ENCODE measurements at regions not wholly inside any gene's neighbourhood (a gene's known extent, or its start where the extent isn't known, plus 50 kb on each side); places are given as distances from the start of the nearest gene placed in this dataset.

DNA sequence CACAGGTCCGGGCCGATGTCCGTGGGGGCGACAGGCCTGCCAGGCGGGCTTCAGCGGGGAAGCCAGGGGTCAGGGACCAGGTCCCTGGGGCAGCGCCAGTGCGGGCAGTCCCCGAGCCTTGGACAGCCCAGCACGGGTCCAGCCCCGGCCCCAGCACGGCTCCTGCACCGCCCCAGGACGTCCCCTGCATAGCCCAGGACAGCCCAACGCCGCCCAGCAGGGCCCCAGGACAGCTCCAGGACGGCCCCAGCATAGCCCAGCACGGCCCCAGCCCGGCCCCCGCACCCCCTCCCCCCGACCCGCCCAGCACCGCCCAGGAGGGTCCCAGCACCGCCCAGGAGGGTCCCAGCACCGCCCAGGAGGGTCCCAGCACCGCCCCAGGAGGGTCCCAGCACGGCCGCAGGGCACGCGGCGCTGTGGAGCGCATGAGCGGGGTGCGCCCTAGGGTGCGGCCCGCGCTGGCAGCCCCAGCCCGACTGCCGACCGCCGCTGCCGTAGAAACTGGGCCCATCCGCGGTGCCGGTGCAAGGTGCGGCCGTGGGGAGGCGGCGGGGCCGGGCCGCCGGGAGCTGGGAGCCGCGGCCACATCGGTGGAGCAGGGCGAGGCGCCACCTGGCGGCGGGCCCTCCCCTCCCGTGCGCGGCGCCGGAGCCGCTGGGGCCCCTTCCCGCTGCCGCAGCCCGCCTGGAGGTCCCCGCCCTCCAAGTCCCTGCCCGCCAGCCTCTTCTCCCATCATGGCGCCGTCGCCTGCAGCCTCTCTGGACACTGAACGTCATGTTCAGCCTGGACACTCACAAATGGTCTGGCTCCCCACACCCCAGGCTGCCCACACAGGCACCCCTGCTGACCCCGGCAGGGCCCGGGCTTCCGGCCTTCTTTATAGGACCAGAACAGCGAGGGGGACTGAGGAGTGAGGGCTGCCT, 106.8 kb upstream of the NKX1-1 start:
- peak; percentile 41 for DNase-seq
- Histone ChIP-seq H3F3A (ENCODE audit: low read length, unreplicated experiment) (no peaks in the 10 kb centered on the region), H3K27ac (ENCODE audit: low read length) (no peak overlapping the region), H3K4me2 (ENCODE audit: low read length) (peak overlapping the region; percentile 31; the same call in 1 of the 2 replicates), H2AFZ (ENCODE audit: low read length) (no peak overlapping the region), H3K9me2 (replicated peaks; ENCODE audit: low read length) (no peaks in the 10 kb centered on the region), H3K36me3 (ENCODE audit: low read depth, low read length) (no peaks in the 10 kb centered on the region), H3K9ac (ENCODE audit: low read length) (no peak overlapping the region), H3K79me2 (ENCODE audit: low read length) (no peaks in the 10 kb centered on the region), H3K9me3 (ENCODE audit: low read length) (no peaks in the 10 kb centered on the region), H3K27me3 (ENCODE audit: low read length) (peaks cover 15% of the 10 kb centered on the region), H3K4me3 (ENCODE audit: low read length) (no peak overlapping the region), H4K20me1 (ENCODE audit: low read length) (no peaks in the 10 kb centered on the region), H3K4me1 (ENCODE audit: insufficient read depth, low read length) (no peaks in the 10 kb centered on the region)
- ChIA-PET POLR2A (ENCODE audit: unreplicated experiment) (no interaction called here), CTCF (no interaction called here)
- no TSS peak for BruUV-seq (replicated peaks)
- intact Hi-C loops (cut with micrococcal nuclease): no loop called here
- ATAC-seq: peak; percentile 86
- TF ChIP-seq EZH2 (IDR thresholded peaks at IDR 0.05; ENCODE audit: low read length, unreplicated experiment): no peak
- TF ChIP-seq, protein P1, sequence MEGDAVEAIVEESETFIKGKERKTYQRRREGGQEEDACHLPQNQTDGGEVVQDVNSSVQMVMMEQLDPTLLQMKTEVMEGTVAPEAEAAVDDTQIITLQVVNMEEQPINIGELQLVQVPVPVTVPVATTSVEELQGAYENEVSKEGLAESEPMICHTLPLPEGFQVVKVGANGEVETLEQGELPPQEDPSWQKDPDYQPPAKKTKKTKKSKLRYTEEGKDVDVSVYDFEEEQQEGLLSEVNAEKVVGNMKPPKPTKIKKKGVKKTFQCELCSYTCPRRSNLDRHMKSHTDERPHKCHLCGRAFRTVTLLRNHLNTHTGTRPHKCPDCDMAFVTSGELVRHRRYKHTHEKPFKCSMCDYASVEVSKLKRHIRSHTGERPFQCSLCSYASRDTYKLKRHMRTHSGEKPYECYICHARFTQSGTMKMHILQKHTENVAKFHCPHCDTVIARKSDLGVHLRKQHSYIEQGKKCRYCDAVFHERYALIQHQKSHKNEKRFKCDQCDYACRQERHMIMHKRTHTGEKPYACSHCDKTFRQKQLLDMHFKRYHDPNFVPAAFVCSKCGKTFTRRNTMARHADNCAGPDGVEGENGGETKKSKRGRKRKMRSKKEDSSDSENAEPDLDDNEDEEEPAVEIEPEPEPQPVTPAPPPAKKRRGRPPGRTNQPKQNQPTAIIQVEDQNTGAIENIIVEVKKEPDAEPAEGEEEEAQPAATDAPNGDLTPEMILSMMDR (conservative IDR thresholded peaks at IDR 0.05; ENCODE audit: low read depth, low read length): peak; percentile 49

DNA sequence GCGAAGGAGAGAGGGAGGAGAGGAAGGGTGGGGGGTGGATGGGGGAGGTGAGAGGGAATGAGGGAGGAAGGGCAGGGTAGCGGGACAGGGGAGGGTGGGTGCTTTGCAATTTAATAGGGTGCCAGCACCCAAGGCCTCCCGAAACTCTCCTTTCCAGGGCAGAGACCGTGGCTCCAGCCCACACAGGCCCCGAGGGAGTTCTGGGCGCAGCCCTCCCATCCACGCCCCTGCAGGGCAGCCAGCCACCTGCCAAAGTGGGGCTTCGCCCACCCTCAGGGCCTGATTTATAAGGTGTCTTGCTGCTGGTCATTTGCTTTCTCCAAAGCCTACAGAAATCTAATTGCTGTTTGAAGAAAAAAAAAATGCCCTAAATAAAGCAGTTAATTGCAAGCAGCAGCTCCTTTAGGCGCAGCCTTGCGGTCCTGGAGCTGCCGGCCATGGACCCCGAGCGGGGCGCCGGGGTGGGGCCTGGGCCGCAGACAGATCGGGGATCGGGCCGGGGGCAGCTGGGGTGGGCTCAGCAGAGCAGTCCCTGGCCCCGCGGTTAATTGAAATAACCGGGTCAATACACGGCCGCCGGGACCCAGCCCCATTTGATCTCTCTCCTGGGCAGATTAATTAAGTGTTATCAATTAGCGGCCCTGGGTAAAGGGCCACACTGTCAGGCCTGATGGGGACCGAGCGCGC, 106.0 kb upstream of the NKX1-1 start:
- POLR2A ChIA-PET (ENCODE audit: unreplicated experiment): no interaction called here
- CTCF ChIA-PET: no interaction called here
- Histone ChIP-seq H2AFZ (ENCODE audit: low read length) (no peak overlapping the region), H3K4me1 (ENCODE audit: insufficient read depth, low read length) (no peaks in the 10 kb centered on the region), H3K79me2 (ENCODE audit: low read length) (no peaks in the 10 kb centered on the region), H3K27ac (ENCODE audit: low read length) (no peak overlapping the region), H3K4me2 (ENCODE audit: low read length) (no peak overlapping the region), H3F3A (ENCODE audit: low read length, unreplicated experiment) (no peaks in the 10 kb centered on the region), H3K9me3 (ENCODE audit: low read length) (no peaks in the 10 kb centered on the region), H3K4me3 (ENCODE audit: low read length) (no peak overlapping the region), H3K36me3 (ENCODE audit: low read depth, low read length) (no peaks in the 10 kb centered on the region), H3K9ac (ENCODE audit: low read length) (no peak overlapping the region), H3K27me3 (ENCODE audit: low read length) (peaks cover 11% of the 10 kb centered on the region), H3K9me2 (replicated peaks; ENCODE audit: low read length) (no peaks in the 10 kb centered on the region), H4K20me1 (ENCODE audit: low read length) (no peaks in the 10 kb centered on the region)
- BruUV-seq (replicated peaks): no TSS peak
- DNase-seq: no peak
- ATAC-seq: no peak
- intact Hi-C loops (cut with micrococcal nuclease): no loop called here
- TF ChIP-seq, protein P1 (conservative IDR thresholded peaks at IDR 0.05; ENCODE audit: low read depth, low read length): no peak
- TF ChIP-seq EZH2 (IDR thresholded peaks at IDR 0.05; ENCODE audit: low read length, unreplicated experiment) (no peak), EZH2phosphoT487 (IDR thresholded peaks at IDR 0.05; ENCODE audit: borderline replicate concordance, low read length) (no peak)

Measured in PC-3 (cell line).